HG02759 (cell line): ENCODE measurements at regions not wholly inside any gene's neighbourhood (a gene's known extent, or its start where the extent isn't known, plus 50 kb on each side); places are given as distances from the start of the nearest gene placed in this dataset.
"Not testable (repeated sequence)": the region's sequence is repeated elsewhere in the genome, so short reads cannot be mapped to it uniquely, and the experiment has no call there.

ENCODE experiments used
- ATAC-seq: cut with Tn5 transposase; IDR thresholded peaks from one replicate; pipeline ENCODE4 v1.9.1; 2021; ENCODE audit warnings: mild to moderate bottlenecking, moderate library complexity; ENCODE audit not compliant: unreplicated experiment

GRCh38 chr18:78473563-78473962 is 506.1 kb upstream of the SALL3 start:
- no peak for ATAC-seq

GRCh38 chr18:78477840-78478239 is 501.8 kb upstream of the SALL3 start:
- no peak for ATAC-seq

- no peak for ATAC-seq
These were observed 500.2 kb upstream of the SALL3 start for GRCh38 chr18:78479443-78479842.

- ATAC-seq: no peak
These were observed 499.2 kb upstream of the SALL3 start for GRCh38 chr18:78480262-78481054.

- ATAC-seq: no peak
These were observed 497.2 kb upstream of the SALL3 start for GRCh38 chr18:78482378-78482777.

GRCh38 chr18:78487649-78488048 is 492.0 kb upstream of the SALL3 start:
- no peak for ATAC-seq

- no peak for ATAC-seq
These were observed 487.4 kb upstream of the SALL3 start for GRCh38 chr18:78492064-78492812.

- no peak for ATAC-seq
These were observed 486.7 kb upstream of the SALL3 start for GRCh38 chr18:78492813-78493371.

- ATAC-seq: not testable (repeated sequence)
These were observed 486.1 kb upstream of the SALL3 start for GRCh38 chr18:78493490-78493889.

- no peak for ATAC-seq
These were observed 485.2 kb upstream of the SALL3 start for GRCh38 chr18:78494204-78495085.

GRCh38 chr18:78495550-78495949 is 484.1 kb upstream of the SALL3 start:
- ATAC-seq: no peak

- ATAC-seq: no peak
These were observed 483.5 kb upstream of the SALL3 start for GRCh38 chr18:78496079-78496478.

- ATAC-seq: no peak
These were observed 482.0 kb upstream of the SALL3 start for GRCh38 chr18:78497641-78498040.

GRCh38 chr18:78499586-78499985 is 480.0 kb upstream of the SALL3 start:
- no peak for ATAC-seq

- no peak for ATAC-seq
These were observed 478.4 kb upstream of the SALL3 start for GRCh38 chr18:78501251-78501650.

- ATAC-seq: no peak
These were observed 476.5 kb upstream of the SALL3 start for GRCh38 chr18:78503129-78503528.

- no peak for ATAC-seq
These were observed 473.7 kb upstream of the SALL3 start for GRCh38 chr18:78505851-78506461.

GRCh38 chr18:78507217-78507616 is 472.4 kb upstream of the SALL3 start:
- ATAC-seq: no peak

- ATAC-seq: not testable (repeated sequence)
These were observed 471.3 kb upstream of the SALL3 start for GRCh38 chr18:78508228-78508824.

- no peak for ATAC-seq
These were observed 469.5 kb upstream of the SALL3 start for GRCh38 chr18:78510091-78510490.
